HG03060 (cell line): ENCODE measurements at regions not wholly inside any gene's neighbourhood (a gene's known extent, or its start where the extent isn't known, plus 50 kb on each side); places are given as distances from the start of the nearest gene placed in this dataset.
"Not testable (repeated sequence)": the region's sequence is repeated elsewhere in the genome, so short reads cannot be mapped to it uniquely, and the experiment has no call there.

Experiments used
- ATAC-seq: cut with Tn5 transposase; IDR thresholded peaks from one replicate; pipeline ENCODE4 v1.9.1; 2021; ENCODE audit warnings: low read depth, moderate number of reproducible peaks; ENCODE audit not compliant: unreplicated experiment

- not testable (repeated sequence) for ATAC-seq
Measured at GRCh38 chr13:53452263-53452808, 423.7 kb downstream of the OLFM4 start.

- ATAC-seq: no peak
Measured at GRCh38 chr13:53460796-53461195, 432.2 kb downstream of the OLFM4 start.

DNA sequence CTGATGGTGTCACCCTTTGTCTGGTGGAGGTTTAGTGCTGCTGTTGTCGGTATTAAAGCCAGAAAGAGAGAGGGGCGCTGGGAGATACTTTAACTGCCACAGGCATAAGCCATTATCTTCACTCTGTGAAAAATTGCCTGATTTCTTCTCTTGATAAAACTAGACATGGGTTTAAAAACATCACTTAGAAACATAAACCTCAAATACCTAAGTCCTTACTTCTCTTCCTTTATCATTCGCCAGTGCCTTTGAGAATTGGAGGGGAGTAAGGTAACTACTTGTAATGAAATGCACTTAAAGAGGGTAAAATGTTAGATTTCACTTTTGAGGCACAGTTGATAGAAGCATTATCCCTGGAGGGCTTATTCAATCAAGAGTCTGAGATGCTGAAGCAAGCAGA lies 434.5 kb downstream of the OLFM4 start:
- no peak for ATAC-seq

GRCh38 chr13:53466576-53466975 lies 438.0 kb downstream of the OLFM4 start:
- ATAC-seq: no peak

DNA sequence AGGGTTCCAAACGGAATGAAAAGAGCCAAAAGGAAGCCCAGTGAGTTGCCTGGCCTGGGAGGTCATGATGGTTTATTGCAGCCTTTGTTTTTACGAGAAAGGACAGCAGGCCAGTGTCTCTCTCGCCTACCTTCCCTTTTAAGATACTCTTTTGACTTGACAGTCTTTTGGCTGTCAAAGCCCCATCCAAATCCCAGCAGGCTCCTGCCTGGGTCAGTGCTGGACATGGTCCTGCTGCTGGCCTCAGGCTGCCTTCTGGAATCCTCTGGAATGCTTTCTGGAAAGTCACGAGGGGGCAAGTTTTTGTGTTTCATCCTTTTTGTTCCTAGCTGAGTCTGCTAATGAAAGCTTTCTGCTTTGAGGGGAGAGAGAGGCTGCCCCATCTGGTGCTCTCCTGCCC lies 444.8 kb downstream of the OLFM4 start:
- no peak for ATAC-seq

DNA sequence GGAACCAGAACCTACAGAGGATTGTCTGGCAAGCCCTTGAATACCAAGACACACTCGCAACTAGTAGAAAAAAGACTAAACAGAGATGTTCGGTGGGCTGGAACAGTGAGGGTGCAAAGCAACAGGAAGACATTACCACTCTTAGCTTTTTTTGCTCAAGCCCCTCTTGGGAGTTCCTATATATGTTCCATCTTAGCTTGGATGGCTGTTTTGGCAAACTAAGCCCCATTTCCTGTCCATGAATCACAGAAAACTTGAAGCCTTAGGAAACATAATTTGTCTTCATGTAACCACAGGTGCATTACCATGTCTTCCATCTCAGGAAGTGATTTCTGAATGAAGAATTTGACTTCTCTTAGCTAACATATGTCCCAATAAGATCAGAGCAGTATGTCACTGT lies 446.3 kb downstream of the OLFM4 start:
- ATAC-seq: no peak

DNA sequence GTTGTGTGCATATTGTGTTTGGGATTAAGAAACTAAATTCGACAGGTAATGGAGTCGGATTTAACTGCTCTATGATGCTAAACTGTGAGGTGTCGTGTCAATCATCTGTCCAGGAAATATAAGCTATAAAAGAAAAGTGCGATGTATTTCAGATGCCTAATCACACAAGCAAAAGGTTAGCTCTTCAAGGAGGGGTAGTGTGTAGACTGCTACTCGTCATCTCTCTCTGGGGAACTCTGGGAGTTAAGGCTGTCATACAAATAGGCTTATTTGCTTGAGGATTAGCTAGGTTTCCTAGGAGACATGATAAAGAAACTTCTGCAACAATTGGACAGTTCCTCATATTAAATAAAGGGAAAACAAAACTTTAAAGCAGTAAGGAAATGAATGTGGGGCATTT lies 462.1 kb downstream of the OLFM4 start:
- no peak for ATAC-seq

DNA sequence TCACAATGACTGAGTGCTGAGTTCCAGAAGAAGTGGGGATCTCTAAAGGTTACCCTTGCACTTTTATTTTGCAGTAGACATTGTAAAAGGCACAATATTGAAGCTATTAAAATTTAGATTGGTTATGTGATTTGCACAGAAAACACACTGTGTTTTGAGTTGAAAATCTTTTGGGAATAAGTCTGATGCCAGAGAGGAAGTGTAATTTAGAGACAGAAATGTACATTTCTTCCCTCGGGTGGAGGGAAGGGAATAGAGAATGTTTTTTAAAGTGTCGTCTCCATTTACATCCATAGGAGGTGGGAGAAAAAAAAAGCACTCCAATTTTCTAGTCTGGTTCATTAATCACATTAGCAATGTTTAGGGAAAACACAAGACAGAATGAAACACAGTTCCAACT lies 465.8 kb downstream of the OLFM4 start:
- ATAC-seq: no peak

- ATAC-seq: no peak
Measured at GRCh38 chr13:53499576-53500133, 471.0 kb downstream of the OLFM4 start.

- ATAC-seq: no peak
Measured at GRCh38 chr13:53501387-53501786, 472.8 kb downstream of the OLFM4 start.

DNA sequence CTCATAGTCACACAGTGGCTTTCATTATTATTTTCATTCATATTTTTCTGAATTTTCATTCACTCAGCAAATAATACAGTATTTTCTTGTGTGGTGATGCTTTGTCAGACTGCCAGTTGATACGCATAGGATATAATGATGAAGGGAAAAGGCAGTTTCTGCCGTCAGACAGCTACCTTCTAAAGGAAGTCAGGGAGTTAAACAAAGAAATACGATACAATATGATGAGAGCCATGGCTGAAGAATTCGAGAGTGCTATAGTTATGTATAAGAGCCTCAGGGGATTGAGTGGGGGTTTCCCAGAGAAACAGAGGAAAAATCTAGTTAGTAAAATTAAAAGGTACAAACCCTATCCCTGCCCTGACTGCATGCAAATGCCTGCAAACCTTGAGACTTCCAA lies 479.1 kb downstream of the OLFM4 start:
- ATAC-seq: no peak

GRCh38 chr13:53512635-53513034 lies 484.0 kb downstream of the OLFM4 start:
- ATAC-seq: no peak

- no peak for ATAC-seq
Measured at GRCh38 chr13:53513226-53513625, 484.6 kb downstream of the OLFM4 start.

GRCh38 chr13:53520132-53520531 lies 491.5 kb downstream of the OLFM4 start:
- ATAC-seq: no peak

DNA sequence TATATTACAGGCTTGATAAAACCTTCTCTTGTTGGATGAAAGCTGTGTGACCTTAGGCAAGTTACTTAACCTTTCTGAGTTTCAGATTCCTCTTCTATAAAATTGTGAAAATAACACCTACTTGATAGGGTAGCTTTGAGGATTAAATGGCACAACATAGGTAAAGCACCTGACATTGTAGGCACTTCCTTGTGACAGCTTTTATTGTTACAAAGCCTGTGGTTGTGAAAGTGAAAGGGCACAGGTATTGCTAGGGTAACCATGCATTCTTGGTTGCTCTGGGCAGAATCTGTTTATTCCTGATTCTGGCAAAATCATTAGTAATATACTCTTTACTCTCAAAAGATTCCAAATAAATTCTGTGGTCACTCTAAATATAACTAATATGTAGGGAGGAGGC lies 493.4 kb downstream of the OLFM4 start:
- ATAC-seq: no peak

DNA sequence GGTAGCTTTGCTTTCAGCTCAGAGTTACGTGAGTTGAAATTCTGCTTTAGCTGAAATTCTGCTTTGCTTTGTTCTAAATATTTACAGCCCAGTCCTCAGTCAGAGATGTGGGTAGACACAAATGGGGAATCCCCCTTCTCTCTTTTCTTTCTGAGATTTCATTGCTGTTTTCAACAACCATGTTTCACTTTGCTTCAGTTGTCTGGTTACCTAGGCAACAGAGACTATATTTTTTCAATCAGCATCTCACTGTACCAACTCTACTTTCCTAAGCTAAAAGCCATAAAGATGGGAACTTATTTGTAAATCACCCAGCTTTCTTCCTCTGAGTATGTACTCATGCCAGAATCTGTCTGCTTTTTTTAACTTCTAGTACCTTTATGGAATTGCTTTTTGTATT lies 509.0 kb downstream of the OLFM4 start:
- ATAC-seq: no peak

DNA sequence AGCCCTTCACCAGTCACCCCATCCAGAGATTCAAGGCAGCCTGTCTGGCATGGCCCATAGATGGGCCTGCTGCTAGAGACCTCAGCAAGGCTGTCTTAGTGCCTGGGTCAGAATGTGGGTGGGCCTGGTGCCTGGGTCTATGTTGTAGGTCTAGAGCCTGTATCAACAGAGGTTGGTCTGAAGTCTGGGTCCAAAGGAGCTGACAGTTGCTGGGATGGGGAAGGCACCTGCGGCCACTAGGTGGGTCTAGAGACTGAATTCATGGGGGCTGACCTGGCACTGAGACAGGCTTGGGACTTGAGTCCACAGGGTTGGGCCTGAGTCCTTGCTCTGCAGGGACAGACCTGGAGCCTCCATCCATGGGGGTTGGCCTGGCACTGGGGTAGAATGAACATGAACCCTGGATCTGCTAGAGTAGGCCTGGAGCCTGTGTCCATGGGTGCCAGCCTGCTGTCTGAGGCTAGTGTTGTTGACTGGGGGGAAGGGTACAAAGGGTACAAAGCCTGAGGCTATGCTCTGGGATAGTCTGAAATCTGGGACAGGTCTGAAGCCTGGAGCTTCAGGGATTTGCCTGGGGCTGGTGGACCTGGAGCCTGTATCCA lies 516.8 kb downstream of the OLFM4 start:
- no peak for ATAC-seq

- ATAC-seq: no peak
Measured at GRCh38 chr13:53560556-53560955, 531.9 kb downstream of the OLFM4 start.

DNA sequence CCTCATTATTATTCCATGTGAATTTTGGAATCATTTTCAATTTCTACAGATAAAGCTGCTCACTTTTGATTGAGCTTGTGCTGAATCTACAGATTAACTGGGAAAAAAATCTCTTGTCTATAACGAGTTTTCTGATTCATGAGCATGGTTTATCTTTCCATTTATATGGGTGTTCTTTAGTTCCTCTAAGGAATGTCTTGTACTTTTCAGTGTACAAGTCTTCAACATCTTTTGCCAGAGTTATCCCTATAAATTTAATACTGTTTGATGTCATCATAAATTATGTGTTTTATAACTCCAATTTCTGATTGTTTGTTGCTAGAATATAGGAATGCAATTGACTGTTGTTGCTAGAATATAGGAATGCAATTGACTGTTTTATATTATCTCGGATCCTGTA lies 533.8 kb downstream of the OLFM4 start:
- ATAC-seq: no peak

DNA sequence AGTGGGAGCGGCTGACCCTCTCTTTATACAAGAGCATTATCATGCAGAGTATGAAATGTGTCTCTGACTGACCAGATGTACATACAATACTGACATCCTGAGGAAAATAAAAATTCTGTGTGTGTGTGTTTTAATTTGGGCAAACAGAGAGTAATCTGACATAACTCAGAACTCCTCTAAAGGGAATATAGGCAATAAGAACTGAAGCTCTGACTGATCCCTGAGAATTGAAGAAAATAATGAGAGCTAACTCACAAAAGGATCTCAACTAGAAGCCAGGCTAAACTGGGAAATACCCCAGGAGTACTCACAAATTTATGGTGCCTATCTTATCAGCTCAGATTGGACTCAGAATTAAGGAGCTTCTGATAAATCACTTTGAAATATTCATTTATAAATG lies 539.9 kb downstream of the OLFM4 start:
- no peak for ATAC-seq

DNA sequence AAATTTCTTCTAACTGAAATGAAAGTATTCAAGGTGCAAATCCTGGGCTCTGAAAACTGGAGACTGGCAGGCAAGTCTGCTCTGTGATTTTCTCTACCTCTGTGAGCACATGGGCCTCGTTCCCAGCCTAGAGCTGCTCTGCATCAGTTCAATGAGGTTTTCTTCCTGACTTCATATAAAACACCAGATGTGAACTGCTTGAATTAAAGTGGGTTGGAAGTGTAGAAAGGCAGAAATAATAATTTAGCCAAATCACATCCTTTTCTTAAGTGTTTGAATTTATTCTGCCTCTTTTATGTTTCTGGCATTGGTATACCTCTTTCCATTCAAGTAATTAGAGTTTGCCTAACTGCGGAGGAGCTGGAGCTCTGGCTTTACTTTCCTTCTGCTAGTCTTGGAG lies 540.8 kb downstream of the OLFM4 start:
- no peak for ATAC-seq

- no peak for ATAC-seq
Measured at GRCh38 chr13:53601113-53601512, 572.5 kb downstream of the OLFM4 start.

- ATAC-seq: no peak
Measured at GRCh38 chr13:53605326-53605725, 576.7 kb downstream of the OLFM4 start.
